ENCODE measurements at regions not wholly inside any gene's neighbourhood (a gene's known extent, or its start where the extent isn't known, plus 50 kb on each side); places are given as distances from the start of the nearest gene placed in this dataset.

GRCh38 chr9:76557674-76558225, 98.8 kb downstream of the GCNT1 start:
- peak; percentile 87 for DNase-seq (ENCODE audit: low read depth)

- DNase-seq (ENCODE audit: low read depth) = no peak
Measured at GRCh38 chr9:76558465-76558864, 99.5 kb downstream of the GCNT1 start.

- DNase-seq (ENCODE audit: low read depth) = no peak
Measured at GRCh38 chr9:76559286-76559685, 100.3 kb downstream of the GCNT1 start.

- peak; percentile 66 for DNase-seq (ENCODE audit: low read depth)
Measured at GRCh38 chr9:76560481-76560922, 101.5 kb downstream of the GCNT1 start.

GRCh38 chr9:76561050-76561713, 102.2 kb downstream of the GCNT1 start:
- no peak for DNase-seq (ENCODE audit: low read depth)

Measured in ELR (cell line).